Endothelial cell of umbilical vein (primary cell): ENCODE measurements at regions not wholly inside any gene's neighbourhood (a gene's known extent, or its start where the extent isn't known, plus 50 kb on each side); places are given as distances from the start of the nearest gene placed in this dataset.
"Not testable (repeated sequence)": the region's sequence is repeated elsewhere in the genome, so short reads cannot be mapped to it uniquely, and the experiment has no call there.

Experiments used
- BruUV-seq: library from RNA; stranded (reverse); fragments of 400-500 nt; replicated peaks from 2 replicates; lab custom pipeline; 2021; lab: Mats Ljungman, UMichigan
- CTCF ChIA-PET: fragments of 300-600, 350-600 bp; sonication (Branson Sonifier 250); formaldehyde crosslinking; loops from one replicate; lab custom pipeline; 2021; ENCODE audit warnings: antibody characterized with exemption, inconsistent platforms; lab: Charles Lee
- POLR2A ChIA-PET: fragments of 300-600, 350-600 bp; sonication (Branson Sonifier 250); formaldehyde crosslinking; loops from one replicate; lab custom pipeline; 2021; ENCODE audit warnings: antibody characterized with exemption, inconsistent platforms; lab: Charles Lee
- DNase-seq: peaks from one replicate; pipeline ENCODE4 v3.0.0-alpha.2; 2011; ENCODE audit warnings: low read depth, low spot score
- FAIRE-seq: peaks from 2 replicates; lab custom pipeline; 2011; peaks lifted over from hg19 to GRCh38; lab: Jason Lieb, UNC
- H2AFZ ChIP-seq: 2 replicates; pipeline ENCODE4 v1.6.0; 2012; ENCODE audit warnings: low read depth, low read length, control low read depth, inconsistent platforms
- H3K27ac ChIP-seq: 2 replicates; pipeline ENCODE4 v1.5.1; 2011; ENCODE audit warnings: low read depth, mild to moderate bottlenecking, control low read depth, low read length, moderate library complexity; ENCODE audit not compliant: insufficient read depth
- H3K27me3 ChIP-seq, 2 experiments: 2 replicates each; pipeline versions ENCODE4 v1.6.0 to v1.6.1; 2011; ENCODE audit warnings: low read length in 2 of 2, mixed read lengths in 1 of 2; ENCODE audit not compliant: control insufficient read depth in 2 of 2, insufficient read depth in 2 of 2
- H3K36me3 ChIP-seq, 2 experiments: 2 replicates in 1 of 2; 3 replicates in 1 of 2; pipeline ENCODE4 v1.5.1; 2011; ENCODE audit warnings: low read length in 2 of 2, mild to moderate bottlenecking in 1 of 2, moderate library complexity in 1 of 2; ENCODE audit not compliant: control insufficient read depth in 2 of 2, insufficient read depth in 2 of 2; ENCODE audit errors: extremely low read depth in 1 of 2
- H3K4me1 ChIP-seq: 3 replicates; pipeline ENCODE4 v1.5.1; 2011; ENCODE audit warnings: mild to moderate bottlenecking, low read length; ENCODE audit not compliant: control insufficient read depth, insufficient read depth; ENCODE audit errors: extremely low read depth
- H3K4me2 ChIP-seq: 2 replicates; pipeline ENCODE4 v1.6.1; 2011; ENCODE audit warnings: low read length, control low read depth, mixed read lengths; ENCODE audit not compliant: insufficient read depth
- H3K4me3 ChIP-seq, 3 experiments: fragments of 200-600 bp in 1 of 3; sonication (generic), shearing (Covaris generic) in 1 of 3; replicated peaks in 1 of 3; 2 replicates each; pipeline ENCODE4 v1.5.1; 2011 to 2016; ENCODE audit warnings: control low read depth in 3 of 3, low read length in 3 of 3, mild to moderate bottlenecking in 2 of 3, inconsistent platforms in 1 of 3, low read depth in 1 of 3, moderate library complexity in 1 of 3; ENCODE audit not compliant: insufficient read depth in 1 of 3
- H3K79me2 ChIP-seq: 2 replicates; pipeline ENCODE4 v1.6.0; 2012; ENCODE audit warnings: low read length, inconsistent platforms; ENCODE audit not compliant: control insufficient read depth, insufficient read depth
- H3K9ac ChIP-seq: replicated peaks from 2 replicates; pipeline ENCODE3; 2011; ENCODE audit warnings: low read length, control low read depth; ENCODE audit not compliant: insufficient read depth; ENCODE audit errors: extremely low read depth
- H3K9me1 ChIP-seq: replicated peaks from 3 replicates; pipeline ENCODE4 v1.6.0; 2011; ENCODE audit warnings: mild to moderate bottlenecking, low read length; ENCODE audit not compliant: control insufficient read depth, insufficient read depth; ENCODE audit errors: extremely low read depth
- H3K9me3 ChIP-seq: replicated peaks from 2 replicates; pipeline ENCODE4 v1.5.1; 2012; ENCODE audit warnings: low read length, inconsistent platforms; ENCODE audit not compliant: control insufficient read depth, insufficient read depth
- H4K20me1 ChIP-seq: replicated peaks from 2 replicates; pipeline ENCODE3; 2011; ENCODE audit warnings: mild to moderate bottlenecking, low read length; ENCODE audit not compliant: control insufficient read depth, insufficient read depth; ENCODE audit errors: extremely low read depth
- EZH2 ChIP-seq: IDR thresholded peaks from 2 replicates; pipeline ENCODE4 v1.6.1; 2012; ENCODE audit warnings: borderline replicate concordance, low read depth, mild to moderate bottlenecking, moderate library complexity, low read length, inconsistent platforms; ENCODE audit not compliant: severe bottlenecking
- FOS ChIP-seq: IDR thresholded peaks from 2 replicates; pipeline ENCODE4 v1.6.1; 2011; ENCODE audit warnings: mild to moderate bottlenecking, low read length, moderate library complexity, borderline replicate concordance; ENCODE audit not compliant: insufficient read depth
- GATA2 ChIP-seq: IDR thresholded peaks from 2 replicates; pipeline ENCODE4 v1.7.0; 2011; ENCODE audit warnings: low read depth, mild to moderate bottlenecking, moderate library complexity, mixed read lengths, low read length; ENCODE audit not compliant: insufficient read length, insufficient read depth
- JUN ChIP-seq: IDR thresholded peaks from 2 replicates; pipeline ENCODE4 v1.6.1; 2011; ENCODE audit warnings: borderline replicate concordance, low read depth; ENCODE audit not compliant: insufficient read length, insufficient read depth
- MYC ChIP-seq: IDR thresholded peaks from one replicate; pipeline ENCODE4 v1.6.1; 2011; ENCODE audit warnings: mild to moderate bottlenecking, low read depth, low read length
- POLR2A ChIP-seq: IDR thresholded peaks from 2 replicates; pipeline ENCODE4 v1.6.1; 2012; ENCODE audit warnings: low read depth, mild to moderate bottlenecking, control low read depth, low read length
- POLR2AphosphoS5 ChIP-seq: IDR thresholded peaks from 2 replicates; pipeline ENCODE4 v1.6.1; 2012; ENCODE audit warnings: low read depth, mild to moderate bottlenecking, control low read depth, low read length, moderate library complexity; ENCODE audit not compliant: insufficient read depth
- dilution Hi-C: fragments of 300-500 bp; cut with MboI; formaldehyde crosslinking; loops from one replicate; pipeline ENCODE4 v1.15.0; 2019; ENCODE audit warnings: low sequenced_read_pairs; ENCODE audit not compliant: extremely low pct_ligation_motif_present
- intact Hi-C: fragments of 100-400 bp; cut with micrococcal nuclease; formaldehyde crosslinking; loops from one replicate; pipeline ENCODE4 v1.10.0; 2022
- TF ChIP-seq, protein P1 (sequence below), 2 donors: IDR thresholded peaks; 1 replicate in 1 of 2; 2 replicates in 1 of 2; pipeline ENCODE4 v1.5.1; 2011; ENCODE audit warnings: low read length in 2 of 2, mild to moderate bottlenecking in 2 of 2, moderate library complexity in 2 of 2, control low read depth in 1 of 2, inconsistent platforms in 1 of 2, low read depth in 1 of 2; ENCODE audit not compliant: insufficient read depth in 1 of 2; ENCODE audit errors: extremely low read depth in 1 of 2
- TF ChIP-seq, protein P2 (sequence below): IDR thresholded peaks from 2 replicates; pipeline ENCODE4 v1.6.1; 2011; ENCODE audit not compliant: insufficient read depth, insufficient read length

GRCh38 chr16:47976636-47977210 lies 179.1 kb downstream of the ABCC12 start:
- intact Hi-C loops (no loop called here), dilution Hi-C loops (no loop called here)
- no peak overlapping the region for H3K4me2 ChIP-seq
- H4K20me1 ChIP-seq, result no peaks in the 10 kb centered on the region
- BruUV-seq, result no TSS peak
- TF ChIP-seq JUN (no peak), POLR2A (no peak), POLR2AphosphoS5 (no peak), EZH2 (no peak), MYC (no peak), GATA2 (no peak), FOS (no peak)
- TF ChIP-seq, protein P1, sequence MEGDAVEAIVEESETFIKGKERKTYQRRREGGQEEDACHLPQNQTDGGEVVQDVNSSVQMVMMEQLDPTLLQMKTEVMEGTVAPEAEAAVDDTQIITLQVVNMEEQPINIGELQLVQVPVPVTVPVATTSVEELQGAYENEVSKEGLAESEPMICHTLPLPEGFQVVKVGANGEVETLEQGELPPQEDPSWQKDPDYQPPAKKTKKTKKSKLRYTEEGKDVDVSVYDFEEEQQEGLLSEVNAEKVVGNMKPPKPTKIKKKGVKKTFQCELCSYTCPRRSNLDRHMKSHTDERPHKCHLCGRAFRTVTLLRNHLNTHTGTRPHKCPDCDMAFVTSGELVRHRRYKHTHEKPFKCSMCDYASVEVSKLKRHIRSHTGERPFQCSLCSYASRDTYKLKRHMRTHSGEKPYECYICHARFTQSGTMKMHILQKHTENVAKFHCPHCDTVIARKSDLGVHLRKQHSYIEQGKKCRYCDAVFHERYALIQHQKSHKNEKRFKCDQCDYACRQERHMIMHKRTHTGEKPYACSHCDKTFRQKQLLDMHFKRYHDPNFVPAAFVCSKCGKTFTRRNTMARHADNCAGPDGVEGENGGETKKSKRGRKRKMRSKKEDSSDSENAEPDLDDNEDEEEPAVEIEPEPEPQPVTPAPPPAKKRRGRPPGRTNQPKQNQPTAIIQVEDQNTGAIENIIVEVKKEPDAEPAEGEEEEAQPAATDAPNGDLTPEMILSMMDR (IDR thresholded peaks at IDR 0.05; ENCODE audit: extremely low read depth in 1 of 2, insufficient read depth in 1 of 2, low read depth in 1 of 2, low read length in 2 of 2), result no peak
- TF ChIP-seq, protein P2, sequence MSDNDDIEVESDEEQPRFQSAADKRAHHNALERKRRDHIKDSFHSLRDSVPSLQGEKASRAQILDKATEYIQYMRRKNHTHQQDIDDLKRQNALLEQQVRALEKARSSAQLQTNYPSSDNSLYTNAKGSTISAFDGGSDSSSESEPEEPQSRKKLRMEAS, result no peak
- CTCF ChIA-PET, result no interaction called here
- POLR2A ChIA-PET, result no interaction called here
- no peaks in the 10 kb centered on the region for H3K4me1 ChIP-seq
- FAIRE-seq, result no peak
- no peak overlapping the region for H3K27ac ChIP-seq
- H3K4me3 ChIP-seq, result no peak overlapping the region
- no peaks in the 10 kb centered on the region for H3K9me3 ChIP-seq
- H3K79me2 ChIP-seq, result no peaks in the 10 kb centered on the region
- H3K36me3 ChIP-seq, result no peaks in the 10 kb centered on the region
- no peak for DNase-seq
- no peak overlapping the region for H2AFZ ChIP-seq
- no peaks in the 10 kb centered on the region for H3K27me3 ChIP-seq
- no peak overlapping the region for H3K9ac ChIP-seq
- no peaks in the 10 kb centered on the region for H3K9me1 ChIP-seq

DNA sequence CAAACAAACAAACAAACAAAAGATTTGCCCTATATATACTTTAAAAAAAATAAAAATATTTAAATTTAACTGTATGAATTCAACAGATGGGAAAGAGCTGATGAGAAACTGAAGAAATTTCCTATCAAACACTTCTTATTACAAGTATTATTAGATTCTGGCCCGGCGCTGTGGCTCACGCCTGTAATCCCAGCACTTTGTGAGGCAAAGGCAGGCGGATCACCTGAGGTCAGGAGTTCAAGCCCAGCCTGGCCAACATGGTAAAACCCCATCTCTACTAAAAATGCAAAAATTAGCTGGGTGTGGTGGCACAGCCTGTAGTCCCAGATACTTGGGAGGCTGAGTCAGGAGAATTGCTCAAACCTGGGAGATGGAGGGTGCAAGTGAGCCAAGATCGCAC lies 180.8 kb downstream of the ABCC12 start:
- BruUV-seq, H3K79me2 ChIP-seq, H3K9me3 ChIP-seq, H2AFZ ChIP-seq, H4K20me1 ChIP-seq, H3K9me1 ChIP-seq, H3K36me3 ChIP-seq, FAIRE-seq, H3K9ac ChIP-seq, POLR2A ChIA-PET, H3K27me3 ChIP-seq, DNase-seq, intact Hi-C loops, H3K27ac ChIP-seq, H3K4me3 ChIP-seq, H3K4me1 ChIP-seq, H3K4me2 ChIP-seq, CTCF ChIA-PET, dilution Hi-C loops: not testable (repeated sequence)
